ENCODE measurements at regions not wholly inside any gene's neighbourhood (a gene's known extent, or its start where the extent isn't known, plus 50 kb on each side); places are given as distances from the start of the nearest gene placed in this dataset.

GRCh38 chr15:37394402-37395099 lies 294.2 kb upstream of the MEIS2 start:
- TF ChIP-seq CTCF (IDR thresholded peaks at IDR 0.05) = no peak
- TF ChIP-seq POLR2A (IDR thresholded peaks at IDR 0.05) = no peak
